Glutamatergic neuron (in vitro differentiated cells): ENCODE measurements at regions not wholly inside any gene's neighbourhood (a gene's known extent, or its start where the extent isn't known, plus 50 kb on each side); places are given as distances from the start of the nearest gene placed in this dataset.

Experiments used
- DNase-seq: peaks from one replicate; pipeline ENCODE4 v3.0.0; 2022
- H3K27ac Mint-ChIP-seq: one replicate; pipeline ENCODE4 v1.8.0; 2020; ENCODE audit warnings: mild to moderate bottlenecking, mixed read lengths, inconsistent platforms; ENCODE audit not compliant: unreplicated experiment
- H3K27me3 Mint-ChIP-seq: one replicate; pipeline ENCODE4 v1.8.0; 2020; ENCODE audit warnings: mild to moderate bottlenecking, moderate library complexity, mixed read lengths, inconsistent platforms; ENCODE audit not compliant: unreplicated experiment
- H3K36me3 Mint-ChIP-seq: one replicate; pipeline ENCODE4 v1.8.0; 2020; ENCODE audit warnings: mild to moderate bottlenecking, mixed read lengths, inconsistent platforms; ENCODE audit not compliant: unreplicated experiment
- H3K4me1 Mint-ChIP-seq: one replicate; pipeline ENCODE4 v1.8.0; 2020; ENCODE audit warnings: mild to moderate bottlenecking, low read depth, mixed read lengths, inconsistent platforms; ENCODE audit not compliant: unreplicated experiment
- H3K4me3 Mint-ChIP-seq: one replicate; pipeline ENCODE4 v1.8.0; 2020; ENCODE audit warnings: mild to moderate bottlenecking, mixed read lengths, inconsistent platforms; ENCODE audit not compliant: unreplicated experiment
- H3K9me3 Mint-ChIP-seq: one replicate; pipeline ENCODE4 v1.8.0; 2020; ENCODE audit warnings: mild to moderate bottlenecking, moderate library complexity, mixed read lengths, inconsistent platforms; ENCODE audit not compliant: unreplicated experiment
- TF ChIP-seq, protein P1 (sequence below): fragments of 200-600 bp; sonication (generic); IDR thresholded peaks from one replicate; pipeline ENCODE4 v1.5.0; 2021; ENCODE audit not compliant: partially characterized antibody, unreplicated experiment

GRCh38 chr11:56849852-56850251 is 101.4 kb upstream of the OR9G4 start:
- DNase-seq = no peak
- Mint-ChIP-seq H3K9me3 (no peaks in the 10 kb centered on the region), H3K27ac (no peak overlapping the region), H3K4me3 (no peak overlapping the region), H3K36me3 (no peaks in the 10 kb centered on the region), H3K27me3 (peaks cover 2% of the 10 kb centered on the region), H3K4me1 (peaks cover 15% of the 10 kb centered on the region)
- TF ChIP-seq, protein P1, sequence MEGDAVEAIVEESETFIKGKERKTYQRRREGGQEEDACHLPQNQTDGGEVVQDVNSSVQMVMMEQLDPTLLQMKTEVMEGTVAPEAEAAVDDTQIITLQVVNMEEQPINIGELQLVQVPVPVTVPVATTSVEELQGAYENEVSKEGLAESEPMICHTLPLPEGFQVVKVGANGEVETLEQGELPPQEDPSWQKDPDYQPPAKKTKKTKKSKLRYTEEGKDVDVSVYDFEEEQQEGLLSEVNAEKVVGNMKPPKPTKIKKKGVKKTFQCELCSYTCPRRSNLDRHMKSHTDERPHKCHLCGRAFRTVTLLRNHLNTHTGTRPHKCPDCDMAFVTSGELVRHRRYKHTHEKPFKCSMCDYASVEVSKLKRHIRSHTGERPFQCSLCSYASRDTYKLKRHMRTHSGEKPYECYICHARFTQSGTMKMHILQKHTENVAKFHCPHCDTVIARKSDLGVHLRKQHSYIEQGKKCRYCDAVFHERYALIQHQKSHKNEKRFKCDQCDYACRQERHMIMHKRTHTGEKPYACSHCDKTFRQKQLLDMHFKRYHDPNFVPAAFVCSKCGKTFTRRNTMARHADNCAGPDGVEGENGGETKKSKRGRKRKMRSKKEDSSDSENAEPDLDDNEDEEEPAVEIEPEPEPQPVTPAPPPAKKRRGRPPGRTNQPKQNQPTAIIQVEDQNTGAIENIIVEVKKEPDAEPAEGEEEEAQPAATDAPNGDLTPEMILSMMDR = no peak

DNA sequence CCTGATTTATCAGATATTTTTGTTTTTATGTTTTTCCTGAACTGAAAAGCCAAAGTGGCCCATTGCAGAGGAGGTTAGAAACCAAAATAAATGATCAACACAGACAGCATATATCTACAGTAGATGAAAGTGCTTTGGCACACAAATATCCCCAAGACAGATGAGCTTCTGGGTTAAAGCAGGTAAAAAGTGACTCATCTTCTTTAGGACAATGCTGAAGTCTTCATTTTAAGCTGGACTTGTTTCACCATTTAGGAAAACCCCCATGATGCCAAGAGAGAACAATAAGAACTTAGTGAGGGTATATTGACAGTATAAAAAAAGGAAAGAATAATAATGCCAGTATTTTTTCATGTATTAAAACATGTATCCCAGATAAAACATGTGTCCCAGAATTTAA is 100.8 kb upstream of the OR9G4 start:
- no peaks in the 10 kb centered on the region for H3K36me3 Mint-ChIP-seq
- no peak for DNase-seq
- no peaks in the 10 kb centered on the region for H3K9me3 Mint-ChIP-seq
- H3K27me3 Mint-ChIP-seq = peaks cover 2% of the 10 kb centered on the region
- no peak overlapping the region for H3K27ac Mint-ChIP-seq
- TF ChIP-seq, protein P1 = no peak
- H3K4me3 Mint-ChIP-seq = no peak overlapping the region
- H3K4me1 Mint-ChIP-seq = peaks cover 15% of the 10 kb centered on the region

- peak overlapping the region; percentile 26 for H3K4me3 Mint-ChIP-seq
These were observed 99.8 kb upstream of the OR9G4 start for GRCh38 chr11:56848141-56848809.

DNA sequence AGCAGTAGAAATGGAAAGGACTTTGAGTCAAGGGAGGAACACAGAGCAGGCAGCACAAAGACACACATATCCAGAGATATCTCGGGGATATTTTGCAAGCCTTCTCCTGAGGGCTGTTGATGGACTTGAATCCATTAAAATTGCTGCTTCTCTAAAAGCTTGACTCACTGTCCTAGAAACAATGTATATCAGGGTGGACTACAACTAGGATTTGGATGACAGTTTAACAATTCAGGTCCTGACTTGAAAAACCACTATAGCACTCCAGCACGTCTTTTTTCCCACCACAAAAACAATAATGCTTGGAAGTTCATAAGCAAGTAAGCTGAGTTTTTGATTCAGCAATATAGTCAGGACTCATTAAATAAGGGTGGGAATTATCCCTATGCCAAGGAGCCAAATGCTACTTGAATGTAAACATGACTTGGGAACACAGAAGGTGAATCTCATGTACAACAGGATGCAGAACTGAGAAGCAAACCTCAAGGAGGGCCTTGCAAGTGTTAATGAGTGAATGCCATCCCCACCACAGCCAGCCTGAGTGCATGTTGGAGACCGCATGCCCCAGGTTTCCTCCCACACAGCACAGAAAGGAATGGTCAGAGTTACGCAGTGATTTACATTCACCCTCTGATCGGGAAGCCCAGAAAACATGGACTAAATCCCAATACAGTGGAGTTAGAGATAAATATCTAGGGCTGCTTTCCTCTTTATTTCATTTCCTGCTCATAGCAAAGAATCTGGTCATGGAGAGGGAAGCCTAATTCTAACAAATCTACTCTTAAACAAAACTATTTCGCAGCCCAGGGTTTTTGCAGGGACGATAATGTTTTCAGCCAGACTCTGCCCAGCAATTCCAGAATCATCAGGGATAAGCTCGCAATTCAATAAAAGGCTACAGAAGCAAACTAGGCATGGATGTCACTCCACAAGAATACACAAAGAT is 98.4 kb upstream of the OR9G4 start:
- Mint-ChIP-seq H3K27ac (no peak overlapping the region), H3K36me3 (no peaks in the 10 kb centered on the region), H3K27me3 (peaks cover 2% of the 10 kb centered on the region), H3K4me3 (peak overlapping the region; percentile 12), H3K4me1 (peaks cover 16% of the 10 kb centered on the region), H3K9me3 (no peaks in the 10 kb centered on the region)
- TF ChIP-seq, protein P1 = no peak
- no peak for DNase-seq

More at GRCh38 chr11:56848141-56848809, 99.8 kb upstream of the OR9G4 start:
- Mint-ChIP-seq H3K9me3 (no peaks in the 10 kb centered on the region), H3K36me3 (no peaks in the 10 kb centered on the region), H3K27ac (no peak overlapping the region), H3K4me1 (peaks cover 15% of the 10 kb centered on the region), H3K27me3 (peaks cover 2% of the 10 kb centered on the region)
- DNase-seq = no peak
- TF ChIP-seq, protein P1 = no peak
